WTC11 (cell line): ENCODE measurements at regions not wholly inside any gene's neighbourhood (a gene's known extent, or its start where the extent isn't known, plus 50 kb on each side); places are given as distances from the start of the nearest gene placed in this dataset.

Experiments used
- ATAC-seq: fragments of 200-7000 bp; cut with Tn5 transposase; 2 replicates; pipeline ENCODE4 v1.10.0; 2021; ENCODE audit warnings: mild to moderate bottlenecking, moderate library complexity
- CTCF ChIA-PET: fragments of 300-600 bp; sonication (Branson Sonifier 250); formaldehyde crosslinking; loops from one replicate; lab custom pipeline; 2021; ENCODE audit warnings: antibody characterized with exemption; lab: Charles Lee
- POLR2A ChIA-PET: fragments of 350-600 bp; sonication (Branson Sonifier 250); formaldehyde crosslinking; loops from one replicate; lab custom pipeline; 2021; ENCODE audit warnings: antibody characterized with exemption; lab: Charles Lee
- DNase-seq: peaks from one replicate; pipeline ENCODE4 v3.0.0; 2021; ENCODE audit warnings: low spot score
- H3K27ac Mint-ChIP-seq: 2 replicates; pipeline ENCODE4 v1.8.0; 2021; ENCODE audit warnings: mixed read lengths
- H3K27me3 Mint-ChIP-seq: 2 replicates; pipeline ENCODE4 v1.8.0; 2021; ENCODE audit warnings: low read depth, mild to moderate bottlenecking, moderate library complexity, mixed read lengths
- H3K36me3 Mint-ChIP-seq: 2 replicates; pipeline ENCODE4 v1.8.0; 2021; ENCODE audit warnings: mixed read lengths
- H3K4me1 Mint-ChIP-seq: 2 replicates; pipeline ENCODE4 v1.8.0; 2022; ENCODE audit warnings: mixed read lengths
- H3K4me3 Mint-ChIP-seq: 2 replicates; pipeline ENCODE4 v1.8.0; 2021; ENCODE audit warnings: mild to moderate bottlenecking, moderate library complexity, mixed read lengths
- H3K9me3 Mint-ChIP-seq: 2 replicates; pipeline ENCODE4 v1.8.0; 2021; ENCODE audit warnings: mixed read lengths
- ARID4B ChIP-seq: sonication (generic); formaldehyde crosslinking; IDR thresholded peaks from 2 replicates; pipeline ENCODE4 v1.8.0; 2023; ENCODE audit warnings: missing genetic modification reagents, mild to moderate bottlenecking, borderline replicate concordance
- CREM ChIP-seq: sonication (generic); formaldehyde crosslinking; IDR thresholded peaks from 2 replicates; pipeline ENCODE4 v1.8.1; 2022; ENCODE audit warnings: mild to moderate bottlenecking, missing genetic modification reagents, moderate library complexity
- ELF4 ChIP-seq: sonication (generic); formaldehyde crosslinking; IDR thresholded peaks from 2 replicates; pipeline ENCODE4 v1.8.1; 2022; ENCODE audit warnings: low read depth, mild to moderate bottlenecking, moderate library complexity, missing genetic modification reagents
- FOXP1 ChIP-seq: sonication (generic); formaldehyde crosslinking; IDR thresholded peaks from 2 replicates; pipeline ENCODE4 v1.8.0; 2022; ENCODE audit warnings: missing genetic modification reagents, mild to moderate bottlenecking, moderate library complexity, borderline replicate concordance
- FOXP4 ChIP-seq: sonication (generic); formaldehyde crosslinking; IDR thresholded peaks from 2 replicates; pipeline ENCODE4 v1.8.0; 2022; ENCODE audit warnings: mild to moderate bottlenecking, missing genetic modification reagents
- GABPB1 ChIP-seq: sonication (generic); formaldehyde crosslinking; IDR thresholded peaks from 2 replicates; pipeline ENCODE4 v1.8.1; 2023; ENCODE audit warnings: mild to moderate bottlenecking, missing genetic modification reagents
- HMGA2 ChIP-seq: fragments of 250-450 bp; sonication (Bioruptor Pico); IDR thresholded peaks from 2 replicates; pipeline ENCODE4 v1.4.0; 2021; ENCODE audit warnings: mild to moderate bottlenecking, moderate library complexity
- MAX ChIP-seq: sonication (generic); formaldehyde crosslinking; IDR thresholded peaks from 2 replicates; pipeline ENCODE4 v1.8.0; 2022; ENCODE audit warnings: mild to moderate bottlenecking, missing genetic modification reagents
- OVOL2 ChIP-seq: fragments of 250-450 bp; sonication (Bioruptor Pico); IDR thresholded peaks from 2 replicates; pipeline ENCODE4 v1.9.0; 2021; ENCODE audit warnings: mild to moderate bottlenecking, borderline replicate concordance
- RELA ChIP-seq: sonication (generic); formaldehyde crosslinking; IDR thresholded peaks from 2 replicates; pipeline ENCODE4 v1.8.1; 2022; ENCODE audit warnings: missing genetic modification reagents, mild to moderate bottlenecking, borderline replicate concordance
- TP53 ChIP-seq: sonication (generic); formaldehyde crosslinking; IDR thresholded peaks from 2 replicates; pipeline ENCODE4 v1.8.1; 2023; ENCODE audit warnings: mild to moderate bottlenecking, missing genetic modification reagents
- ZNF232 ChIP-seq: sonication (generic); formaldehyde crosslinking; IDR thresholded peaks from 2 replicates; pipeline ENCODE4 v1.8.0; 2022; ENCODE audit warnings: mild to moderate bottlenecking, missing genetic modification reagents
- ZNF263 ChIP-seq: sonication (generic); formaldehyde crosslinking; IDR thresholded peaks from 2 replicates; pipeline ENCODE4 v1.8.1; 2022; ENCODE audit warnings: low read depth, mild to moderate bottlenecking, moderate library complexity, missing genetic modification reagents
- ZNF281 ChIP-seq: sonication (generic); formaldehyde crosslinking; IDR thresholded peaks from 2 replicates; pipeline ENCODE4 v1.8.0; 2023; ENCODE audit warnings: mild to moderate bottlenecking, missing genetic modification reagents
- ZNF317 ChIP-seq: sonication (generic); formaldehyde crosslinking; IDR thresholded peaks from 2 replicates; pipeline ENCODE4 v1.8.1; 2023; ENCODE audit warnings: low read depth, mild to moderate bottlenecking, moderate library complexity, missing genetic modification reagents, borderline replicate concordance
- ZNF396 ChIP-seq: fragments of 250-450 bp; sonication (Bioruptor Pico); IDR thresholded peaks from 2 replicates; pipeline ENCODE4 v1.8.0; 2021; ENCODE audit warnings: mild to moderate bottlenecking, moderate library complexity, borderline replicate concordance
- ZNF532 ChIP-seq: fragments of 250-450 bp; sonication (Bioruptor Pico); IDR thresholded peaks from 2 replicates; pipeline ENCODE4 v1.9.0; 2021; ENCODE audit warnings: mild to moderate bottlenecking, borderline replicate concordance
- ZNF671 ChIP-seq: fragments of 250-450 bp; sonication (Bioruptor Pico); IDR thresholded peaks from 2 replicates; pipeline ENCODE4 v1.8.0; 2021; ENCODE audit warnings: mild to moderate bottlenecking

- ATAC-seq: no peak
- H3K27ac Mint-ChIP-seq: no peak overlapping the region
- ChIA-PET CTCF (no interaction called here), POLR2A (no interaction called here)
- H3K36me3 Mint-ChIP-seq: peaks cover 81% of the 10 kb centered on the region
- peaks cover 84% of the 10 kb centered on the region for H3K9me3 Mint-ChIP-seq
- TF ChIP-seq ZNF671 (CRISPR knock-in tag) (no peak), ARID4B (no peak), HMGA2 (no peak), FOXP4 (no peak), OVOL2 (no peak)
- H3K4me1 Mint-ChIP-seq: no peaks in the 10 kb centered on the region
- DNase-seq: no peak
- H3K4me3 Mint-ChIP-seq: no peak overlapping the region
- H3K27me3 Mint-ChIP-seq: no peaks in the 10 kb centered on the region
Observed at GRCh38 chr3:1962396-1963088, 136.1 kb upstream of the CNTN4 start.

- ATAC-seq: no peak
- H3K27me3 Mint-ChIP-seq: no peaks in the 10 kb centered on the region
- no peaks in the 10 kb centered on the region for H3K4me1 Mint-ChIP-seq
- H3K4me3 Mint-ChIP-seq: no peak overlapping the region
- CTCF ChIA-PET: no interaction called here
- peaks cover 88% of the 10 kb centered on the region for H3K9me3 Mint-ChIP-seq
- POLR2A ChIA-PET: no interaction called here
- no peak for DNase-seq
- H3K36me3 Mint-ChIP-seq: peaks cover 73% of the 10 kb centered on the region
- no peak overlapping the region for H3K27ac Mint-ChIP-seq
- TF ChIP-seq RELA (CRISPR knock-in tag) (no peak), TP53 (CRISPR knock-in tag) (no peak), GABPB1 (no peak), ZNF281 (no peak), ELF4 (CRISPR knock-in tag) (no peak), ZNF317 (CRISPR knock-in tag) (no peak), ZNF396 (CRISPR knock-in tag) (no peak), ZNF532 (CRISPR knock-in tag) (no peak), ZNF263 (no peak), CREM (CRISPR knock-in tag) (no peak), HMGA2 (no peak), FOXP1 (CRISPR knock-in tag) (no peak), ZNF232 (CRISPR knock-in tag) (no peak), MAX (CRISPR knock-in tag) (no peak)
Observed at GRCh38 chr3:1963896-1964295, 134.8 kb upstream of the CNTN4 start.
